HUES6 (cell line): ENCODE measurements at regions not wholly inside any gene's neighbourhood (a gene's known extent, or its start where the extent isn't known, plus 50 kb on each side); places are given as distances from the start of the nearest gene placed in this dataset.

ENCODE experiments used
- H3K27ac ChIP-seq: 2 replicates; pipeline ENCODE4 v1.7.0; 2013; ENCODE audit warnings: low read depth, mild to moderate bottlenecking, low read length, inconsistent platforms
- H3K27me3 ChIP-seq: 2 replicates; pipeline ENCODE4 v1.6.1; 2013; ENCODE audit warnings: low read length; ENCODE audit not compliant: control insufficient read depth, insufficient read depth
- H3K36me3 ChIP-seq: 2 replicates; pipeline ENCODE4 v1.6.1; 2013; ENCODE audit warnings: low read length; ENCODE audit not compliant: control insufficient read depth, insufficient read depth
- H3K4me1 ChIP-seq: 2 replicates; pipeline ENCODE4 v1.6.1; 2013; ENCODE audit warnings: low read length; ENCODE audit not compliant: control insufficient read depth, insufficient read depth
- H3K4me3 ChIP-seq: 2 replicates; pipeline ENCODE4 v1.5.1; 2013; ENCODE audit warnings: low read depth, low read length
- H3K9ac ChIP-seq: one replicate; pipeline ENCODE4 v1.6.1; 2013; ENCODE audit warnings: mild to moderate bottlenecking, low read length
- H3K9me3 ChIP-seq: 2 replicates; pipeline ENCODE4 v1.6.1; 2013; ENCODE audit warnings: low read depth, low read length; ENCODE audit not compliant: control insufficient read depth, insufficient read depth

GRCh38 chr6:12602951-12603672 is 113.5 kb upstream of the PHACTR1 start:
- no peaks in the 10 kb centered on the region for H3K36me3 ChIP-seq
- H3K9me3 ChIP-seq = no peaks in the 10 kb centered on the region
- no peak overlapping the region for H3K9ac ChIP-seq
- no peaks in the 10 kb centered on the region for H3K27me3 ChIP-seq
- H3K4me1 ChIP-seq = peaks cover 5% of the 10 kb centered on the region; the same call in 1 of the 2 replicates
- no peak overlapping the region for H3K4me3 ChIP-seq
- H3K27ac ChIP-seq = no peak overlapping the region

- no peak overlapping the region for H3K27ac ChIP-seq
- no peaks in the 10 kb centered on the region for H3K9me3 ChIP-seq
- no peaks in the 10 kb centered on the region for H3K36me3 ChIP-seq
- H3K9ac ChIP-seq = no peak overlapping the region
- H3K4me1 ChIP-seq = peaks cover 10% of the 10 kb centered on the region
- no peaks in the 10 kb centered on the region for H3K27me3 ChIP-seq
- H3K4me3 ChIP-seq = no peak overlapping the region
These were observed 112.9 kb upstream of the PHACTR1 start for GRCh38 chr6:12603673-12604049.

GRCh38 chr6:12605888-12606345 is 110.7 kb upstream of the PHACTR1 start:
- Histone ChIP-seq H3K4me1 (peaks cover 16% of the 10 kb centered on the region), H3K9ac (no peak overlapping the region)

GRCh38 chr6:12606616-12607015 is 110.0 kb upstream of the PHACTR1 start:
- H3K9me3 ChIP-seq = no peaks in the 10 kb centered on the region
- no peaks in the 10 kb centered on the region for H3K36me3 ChIP-seq
- peaks cover 16% of the 10 kb centered on the region for H3K4me1 ChIP-seq
- H3K9ac ChIP-seq = no peak overlapping the region
- H3K27ac ChIP-seq = no peak overlapping the region
- no peak overlapping the region for H3K4me3 ChIP-seq
- no peaks in the 10 kb centered on the region for H3K27me3 ChIP-seq

More at GRCh38 chr6:12605888-12606345, 110.7 kb upstream of the PHACTR1 start:
- H3K36me3 ChIP-seq = no peaks in the 10 kb centered on the region
- no peaks in the 10 kb centered on the region for H3K27me3 ChIP-seq
- H3K27ac ChIP-seq = no peak overlapping the region
- H3K9me3 ChIP-seq = no peaks in the 10 kb centered on the region
- H3K4me3 ChIP-seq = no peak overlapping the region

- H3K4me3 ChIP-seq = no peak overlapping the region
- H3K9ac ChIP-seq = no peak overlapping the region
- H3K27ac ChIP-seq = no peak overlapping the region
These were observed 108.3 kb upstream of the PHACTR1 start for GRCh38 chr6:12608016-12608860.

GRCh38 chr6:12608874-12609273 is 107.7 kb upstream of the PHACTR1 start:
- no peak overlapping the region for H3K4me3 ChIP-seq
- no peaks in the 10 kb centered on the region for H3K36me3 ChIP-seq
- no peak overlapping the region for H3K27ac ChIP-seq
- H3K4me1 ChIP-seq = peaks cover 12% of the 10 kb centered on the region; the same call in 1 of the 2 replicates
- H3K27me3 ChIP-seq = no peaks in the 10 kb centered on the region
- no peaks in the 10 kb centered on the region for H3K9me3 ChIP-seq
- H3K9ac ChIP-seq = no peak overlapping the region

More at GRCh38 chr6:12608016-12608860, 108.3 kb upstream of the PHACTR1 start:
- peaks cover 12% of the 10 kb centered on the region; the same call in 1 of the 2 replicates for H3K4me1 ChIP-seq
- H3K9me3 ChIP-seq = no peaks in the 10 kb centered on the region
- H3K36me3 ChIP-seq = no peaks in the 10 kb centered on the region
- no peaks in the 10 kb centered on the region for H3K27me3 ChIP-seq

GRCh38 chr6:12609751-12610150 is 106.8 kb upstream of the PHACTR1 start:
- H3K9me3 ChIP-seq = no peaks in the 10 kb centered on the region
- H3K4me1 ChIP-seq = peaks cover 12% of the 10 kb centered on the region; the same call in 1 of the 2 replicates
- H3K9ac ChIP-seq = no peak overlapping the region
- no peaks in the 10 kb centered on the region for H3K27me3 ChIP-seq
- H3K36me3 ChIP-seq = no peaks in the 10 kb centered on the region
- H3K27ac ChIP-seq = no peak overlapping the region
- H3K4me3 ChIP-seq = no peak overlapping the region

GRCh38 chr6:12610862-12611261 is 105.7 kb upstream of the PHACTR1 start:
- no peaks in the 10 kb centered on the region for H3K36me3 ChIP-seq
- H3K27me3 ChIP-seq = no peaks in the 10 kb centered on the region
- H3K4me3 ChIP-seq = no peak overlapping the region
- no peak overlapping the region for H3K9ac ChIP-seq
- no peaks in the 10 kb centered on the region for H3K9me3 ChIP-seq
- no peak overlapping the region for H3K27ac ChIP-seq
- peaks cover 12% of the 10 kb centered on the region; the same call in 1 of the 2 replicates for H3K4me1 ChIP-seq

- Histone ChIP-seq H3K36me3 (no peaks in the 10 kb centered on the region), H3K9ac (no peak overlapping the region), H3K4me3 (no peak overlapping the region), H3K27me3 (no peaks in the 10 kb centered on the region), H3K4me1 (peaks cover 5% of the 10 kb centered on the region; the same call in 1 of the 2 replicates), H3K27ac (no peak overlapping the region), H3K9me3 (no peaks in the 10 kb centered on the region)
These were observed 102.8 kb upstream of the PHACTR1 start for GRCh38 chr6:12613811-12614210.

GRCh38 chr6:12614456-12614855 is 102.1 kb upstream of the PHACTR1 start:
- H3K9me3 ChIP-seq = no peaks in the 10 kb centered on the region
- H3K27me3 ChIP-seq = no peaks in the 10 kb centered on the region
- H3K4me1 ChIP-seq = no peaks in the 10 kb centered on the region
- H3K36me3 ChIP-seq = no peaks in the 10 kb centered on the region
- no peak overlapping the region for H3K9ac ChIP-seq
- no peak overlapping the region for H3K4me3 ChIP-seq
- H3K27ac ChIP-seq = no peak overlapping the region

GRCh38 chr6:12618296-12618695 is 98.3 kb upstream of the PHACTR1 start:
- Histone ChIP-seq H3K9me3 (no peaks in the 10 kb centered on the region), H3K36me3 (no peaks in the 10 kb centered on the region)

More at GRCh38 chr6:12618296-12618695, 98.3 kb upstream of the PHACTR1 start:
- Histone ChIP-seq H3K4me3 (no peak overlapping the region), H3K4me1 (no peaks in the 10 kb centered on the region), H3K27me3 (no peaks in the 10 kb centered on the region), H3K9ac (no peak overlapping the region), H3K27ac (no peak overlapping the region)
